HEK293T (cell line): ENCODE measurements at regions not wholly inside any gene's neighbourhood (a gene's known extent, or its start where the extent isn't known, plus 50 kb on each side); places are given as distances from the start of the nearest gene placed in this dataset.

Source experiments
- CTCF ChIA-PET: fragments of 350-600 bp; formaldehyde crosslinking; extraction: SDS; loops from one replicate; lab custom pipeline; 2021; ENCODE audit warnings: antibody characterized with exemption, inconsistent platforms; lab: Yijun Ruan, JAX
- POLR2A ChIA-PET: fragments of 350-600 bp; formaldehyde crosslinking; extraction: SDS; loops from one replicate; lab custom pipeline; 2020; ENCODE audit warnings: antibody characterized with exemption, inconsistent platforms; lab: Yijun Ruan, JAX
- DNase-seq: peaks from one replicate; pipeline ENCODE4 v3.0.0; 2012; ENCODE audit warnings: mixed read lengths; ENCODE audit errors: extremely low spot score
- ARNT ChIP-seq: fragments of 450-650 bp; IDR thresholded peaks from 2 replicates; pipeline ENCODE4 v1.6.1; 2017; ENCODE audit warnings: mild to moderate bottlenecking
- BHLHE40 ChIP-seq: fragments of 450-650 bp; IDR thresholded peaks from 2 replicates; pipeline ENCODE4 v1.6.1; 2016; ENCODE audit warnings: mild to moderate bottlenecking, moderate library complexity, borderline replicate concordance
- CTBP1 ChIP-seq: fragments of 450-650 bp; IDR thresholded peaks from 2 replicates; pipeline ENCODE4 v1.6.1; 2016; ENCODE audit warnings: borderline replicate concordance
- ELF4 ChIP-seq: fragments of 450-650 bp; IDR thresholded peaks from 2 replicates; pipeline ENCODE4 v1.6.1; 2017; ENCODE audit warnings: antibody characterized with exemption
- FOXA1 ChIP-seq: fragments of 450-650 bp; IDR thresholded peaks from 2 replicates; pipeline ENCODE4 v1.6.1; 2016; ENCODE audit warnings: mild to moderate bottlenecking
- FOXK2 ChIP-seq: fragments of 450-650 bp; IDR thresholded peaks from 2 replicates; pipeline ENCODE4 v1.6.1; 2016; ENCODE audit warnings: mild to moderate bottlenecking
- FOXM1 ChIP-seq: fragments of 450-650 bp; IDR thresholded peaks from 2 replicates; pipeline ENCODE4 v1.6.1; 2017; ENCODE audit warnings: mild to moderate bottlenecking, borderline replicate concordance
- HDGF ChIP-seq: fragments of 450-650 bp; IDR thresholded peaks from 2 replicates; pipeline ENCODE4 v1.6.1; 2017; ENCODE audit warnings: antibody characterized with exemption, borderline replicate concordance
- L3MBTL2 ChIP-seq: fragments of 450-650 bp; conservative IDR thresholded peaks from 2 replicates; pipeline ENCODE4 v1.6.1; 2016; ENCODE audit warnings: mild to moderate bottlenecking
- LEF1 ChIP-seq: fragments of 450-650 bp; IDR thresholded peaks from 2 replicates; pipeline ENCODE4 v1.6.1; 2017; ENCODE audit warnings: mild to moderate bottlenecking, borderline replicate concordance
- NFRKB ChIP-seq: fragments of 450-650 bp; IDR thresholded peaks from 2 replicates; pipeline ENCODE4 v1.6.1; 2016; ENCODE audit warnings: mild to moderate bottlenecking, moderate library complexity
- PKNOX1 ChIP-seq: fragments of 450-650 bp; IDR thresholded peaks from 2 replicates; pipeline ENCODE4 v1.6.1; 2016
- SP1 ChIP-seq: fragments of 450-650 bp; IDR thresholded peaks from 2 replicates; pipeline ENCODE4 v1.6.1; 2017
- SUZ12 ChIP-seq: fragments of 450-650 bp; IDR thresholded peaks from 2 replicates; pipeline ENCODE4 v1.6.1; 2016; ENCODE audit warnings: mild to moderate bottlenecking
- TARDBP ChIP-seq: fragments of 450-650 bp; IDR thresholded peaks from 2 replicates; pipeline ENCODE4 v1.6.1; 2016
- ZNF384 ChIP-seq: fragments of 450-650 bp; IDR thresholded peaks from 2 replicates; pipeline ENCODE4 v1.6.1; 2016

GRCh38 chr5:159527546-159528254 lies 197.4 kb upstream of the IL12B start:
- DNase-seq: no peak
- ChIA-PET POLR2A (no interaction called here), CTCF (interaction anchor here (0.6 to 0.9 kb wide), 2 partner anchors 12 to 440 kb away, joined by 3 to 4 read pairs; no protein-coding TSS in a partner anchor)
- TF ChIP-seq FOXM1 (no peak), BHLHE40 (no peak), NFRKB (no peak), FOXA1 (no peak), CTBP1 (no peak), TARDBP (no peak), ZNF384 (no peak), HDGF (no peak), LEF1 (no peak), FOXK2 (no peak)

DNA sequence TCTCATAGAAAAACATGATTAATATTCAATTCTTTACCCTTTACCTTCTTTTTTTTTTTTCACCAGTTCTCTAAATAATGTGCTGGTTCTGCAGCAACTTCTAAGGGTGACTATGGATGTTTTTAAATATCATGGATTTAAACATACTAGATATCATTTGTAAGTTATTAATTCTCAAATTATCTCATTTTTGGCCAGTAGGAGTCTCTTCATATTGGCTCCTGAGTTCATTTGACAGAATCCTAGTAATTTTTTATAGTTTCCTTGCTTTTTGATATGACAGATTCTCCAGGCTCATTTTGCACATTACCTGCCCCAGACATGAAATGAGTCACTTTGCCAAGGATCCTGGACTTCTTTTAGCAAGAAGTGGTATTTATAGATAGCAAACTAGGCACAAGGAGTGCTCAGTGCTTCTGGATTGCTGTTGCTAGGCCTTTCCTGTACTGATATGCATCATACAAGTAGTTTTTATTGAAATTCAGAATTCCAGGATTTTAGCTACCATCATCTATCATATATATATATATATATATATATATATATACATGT lies 201.3 kb upstream of the IL12B start:
- ChIA-PET POLR2A (no interaction called here), CTCF (no interaction called here)
- TF ChIP-seq ELF4 (no peak), PKNOX1 (no peak), TARDBP (no peak), SUZ12 (no peak), HDGF (no peak), SP1 (no peak), NFRKB (no peak), CTBP1 (no peak)
- DNase-seq: no peak

- no peak for DNase-seq
- ChIA-PET CTCF (interaction anchor here (0.6 kb wide), 1 partner anchor 65 kb away, joined by 3 read pairs; no protein-coding TSS in a partner anchor), POLR2A (no interaction called here)
- TF ChIP-seq HDGF (no peak), NFRKB (no peak), CTBP1 (no peak), BHLHE40 (no peak), TARDBP (no peak), ARNT (no peak), FOXK2 (no peak), SUZ12 (no peak)
Observed at GRCh38 chr5:159533197-159533596, 202.9 kb upstream of the IL12B start.

GRCh38 chr5:159536166-159536565 lies 205.9 kb upstream of the IL12B start:
- ChIA-PET CTCF (interaction anchor here (0.9 kb wide), 1 partner anchor 20 kb away, joined by 3 read pairs; no protein-coding TSS in a partner anchor), POLR2A (no interaction called here)
- no peak for DNase-seq
- no peak for TF ChIP-seq ARNT
- no peak for TF ChIP-seq LEF1
- no peak for TF ChIP-seq TARDBP
- no peak for TF ChIP-seq ELF4
- no peak for TF ChIP-seq SUZ12
- TF ChIP-seq PKNOX1: no peak
- TF ChIP-seq SP1: no peak
- TF ChIP-seq HDGF: no peak
- TF ChIP-seq FOXM1: no peak
- TF ChIP-seq L3MBTL2: no peak
- TF ChIP-seq CTBP1: no peak
- TF ChIP-seq FOXK2: no peak
- no peak for TF ChIP-seq ZNF384
- TF ChIP-seq FOXA1: no peak

GRCh38 chr5:159536646-159537045 lies 206.4 kb upstream of the IL12B start:
- ChIA-PET CTCF (interaction anchor here (0.9 kb wide), 1 partner anchor 20 kb away, joined by 3 read pairs; no protein-coding TSS in a partner anchor), POLR2A (no interaction called here)
- TF ChIP-seq SP1 (no peak), CTBP1 (no peak), ARNT (no peak), SUZ12 (no peak), TARDBP (no peak), HDGF (no peak), LEF1 (no peak), L3MBTL2 (no peak), FOXK2 (no peak), FOXM1 (no peak), ZNF384 (no peak), ELF4 (no peak), PKNOX1 (no peak), BHLHE40 (no peak), NFRKB (no peak), FOXA1 (no peak)
- DNase-seq: no peak

DNA sequence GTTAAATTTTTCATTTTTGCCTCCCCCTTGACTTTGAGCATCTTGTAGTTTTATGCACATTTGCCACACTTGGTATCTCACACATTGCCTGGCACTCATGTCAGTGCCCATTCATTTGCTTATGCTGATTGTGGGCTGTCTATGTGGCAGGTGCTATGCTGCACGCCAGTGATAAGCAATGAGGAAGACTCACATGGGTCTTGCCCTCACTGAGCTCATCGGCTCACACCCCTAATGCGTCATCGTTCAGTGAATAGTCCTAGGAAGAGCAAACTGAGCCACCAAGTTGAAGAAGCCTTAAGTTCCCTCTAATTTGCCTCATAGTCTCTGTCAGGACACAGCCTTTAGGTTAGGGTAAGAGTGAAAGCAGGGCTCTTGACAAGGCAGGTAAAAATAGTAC lies 209.4 kb upstream of the IL12B start:
- DNase-seq: no peak
- TF ChIP-seq FOXK2 (no peak), FOXM1 (no peak), FOXA1 (no peak), BHLHE40 (no peak), ARNT (no peak), PKNOX1 (no peak), HDGF (no peak), L3MBTL2 (no peak), NFRKB (no peak), ELF4 (no peak), SUZ12 (no peak), CTBP1 (no peak), LEF1 (no peak), SP1 (no peak), TARDBP (no peak)
- ChIA-PET CTCF (no interaction called here), POLR2A (no interaction called here)
